Parathyroid adenoma (tissue), 2 donors: ENCODE measurements at regions not wholly inside any gene's neighbourhood (a gene's known extent, or its start where the extent isn't known, plus 50 kb on each side); places are given as distances from the start of the nearest gene placed in this dataset.

Experiments used
- H2AFZ ChIP-seq: fragments of 300-600 bp; sonication (generic); one replicate; pipeline ENCODE4 v1.7.0; 2017; ENCODE audit warnings: antibody characterized with exemption, mild to moderate bottlenecking
- H3K27ac ChIP-seq: fragments of 300-600 bp; sonication (generic); one replicate; pipeline ENCODE4 v1.7.0; 2017
- H3K27me3 ChIP-seq: fragments of 300-600 bp; sonication (generic); one replicate; pipeline ENCODE4 v1.7.0; 2017; ENCODE audit warnings: low read length; ENCODE audit not compliant: control insufficient read depth, insufficient read depth
- H3K36me3 ChIP-seq: fragments of 300-600 bp; sonication (generic); one replicate; pipeline ENCODE4 v1.7.0; 2017; ENCODE audit warnings: low read length; ENCODE audit not compliant: control insufficient read depth, insufficient read depth
- H3K4me1 ChIP-seq: fragments of 300-600 bp; sonication (generic); one replicate; pipeline ENCODE4 v1.7.0; 2017; ENCODE audit warnings: control low read depth
- H3K4me2 ChIP-seq: fragments of 300-600 bp; sonication (generic); one replicate; pipeline ENCODE4 v1.7.0; 2017; ENCODE audit warnings: low read length
- H3K4me3 ChIP-seq: fragments of 300-600 bp; sonication (generic); one replicate; pipeline ENCODE4 v1.7.0; 2017; ENCODE audit warnings: low read depth, low read length
- H3K79me2 ChIP-seq: fragments of 300-600 bp; sonication (generic); one replicate; pipeline ENCODE4 v1.7.0; 2017; ENCODE audit warnings: control low read depth
- H3K9ac ChIP-seq: fragments of 300-600 bp; sonication (generic); one replicate; pipeline ENCODE4 v1.7.0; 2017; ENCODE audit warnings: mild to moderate bottlenecking
- H3K9me3 ChIP-seq: fragments of 300-600 bp; sonication (generic); one replicate; pipeline ENCODE4 v1.7.0; 2017; ENCODE audit warnings: low read length; ENCODE audit not compliant: control insufficient read depth
- CTCF ChIP-seq: fragments of 300-600 bp; sonication (generic); IDR thresholded peaks from one replicate; pipeline ENCODE4 v1.7.0; 2017; ENCODE audit warnings: antibody characterized with exemption, mild to moderate bottlenecking
- donor health status: primary hyperparathyroidism.

- H3K4me1 ChIP-seq: no peaks in the 10 kb centered on the region
- TF ChIP-seq CTCF: no peak
- H3K27ac ChIP-seq: no peak overlapping the region
- no peak overlapping the region for H3K4me2 ChIP-seq
- no peaks in the 10 kb centered on the region for H3K9me3 ChIP-seq
- no peaks in the 10 kb centered on the region for H3K27me3 ChIP-seq
- H3K9ac ChIP-seq: no peak overlapping the region
- no peaks in the 10 kb centered on the region for H3K36me3 ChIP-seq
- no peak overlapping the region for H2AFZ ChIP-seq
- no peak overlapping the region for H3K4me3 ChIP-seq
- H3K79me2 ChIP-seq: no peaks in the 10 kb centered on the region
These were observed 267.9 kb upstream of the SEMA6A start for GRCh38 chr5:116842514-116842961.

DNA sequence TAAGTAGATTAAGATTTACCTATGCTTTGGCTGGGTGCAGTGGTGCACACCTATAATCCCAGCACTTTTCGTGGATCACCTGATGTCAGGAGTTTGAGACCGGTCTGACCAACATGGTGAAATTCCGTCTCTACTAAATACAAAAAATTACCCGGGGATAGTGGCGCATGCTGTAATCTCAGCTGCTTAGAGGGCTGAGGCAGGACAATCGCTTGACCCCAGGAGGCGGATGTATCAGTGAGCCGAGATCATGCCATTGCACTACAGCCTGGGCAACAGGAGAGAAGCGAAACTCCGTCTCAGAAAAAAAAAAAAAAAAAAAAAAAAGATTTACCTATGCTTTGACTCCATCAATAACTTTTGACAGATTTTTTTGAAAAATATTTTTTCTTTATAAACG lies 267.1 kb upstream of the SEMA6A start:
- no peak for TF ChIP-seq CTCF
- no peaks in the 10 kb centered on the region for H3K79me2 ChIP-seq
- H3K27me3 ChIP-seq: no peaks in the 10 kb centered on the region
- no peaks in the 10 kb centered on the region for H3K4me1 ChIP-seq
- no peak overlapping the region for H2AFZ ChIP-seq
- no peak overlapping the region for H3K4me2 ChIP-seq
- no peak overlapping the region for H3K4me3 ChIP-seq
- no peaks in the 10 kb centered on the region for H3K36me3 ChIP-seq
- H3K27ac ChIP-seq: no peak overlapping the region
- H3K9ac ChIP-seq: no peak overlapping the region
- H3K9me3 ChIP-seq: no peaks in the 10 kb centered on the region

GRCh38 chr5:116838011-116838536 lies 263.5 kb upstream of the SEMA6A start:
- H3K4me1 ChIP-seq: no peaks in the 10 kb centered on the region
- H3K9me3 ChIP-seq: no peaks in the 10 kb centered on the region
- no peak overlapping the region for H3K27ac ChIP-seq
- no peaks in the 10 kb centered on the region for H3K79me2 ChIP-seq
- H3K4me3 ChIP-seq: no peak overlapping the region
- no peaks in the 10 kb centered on the region for H3K27me3 ChIP-seq
- no peak overlapping the region for H3K4me2 ChIP-seq
- no peak overlapping the region for H3K9ac ChIP-seq
- H2AFZ ChIP-seq: no peak overlapping the region
- H3K36me3 ChIP-seq: no peaks in the 10 kb centered on the region
- no peak for TF ChIP-seq CTCF

DNA sequence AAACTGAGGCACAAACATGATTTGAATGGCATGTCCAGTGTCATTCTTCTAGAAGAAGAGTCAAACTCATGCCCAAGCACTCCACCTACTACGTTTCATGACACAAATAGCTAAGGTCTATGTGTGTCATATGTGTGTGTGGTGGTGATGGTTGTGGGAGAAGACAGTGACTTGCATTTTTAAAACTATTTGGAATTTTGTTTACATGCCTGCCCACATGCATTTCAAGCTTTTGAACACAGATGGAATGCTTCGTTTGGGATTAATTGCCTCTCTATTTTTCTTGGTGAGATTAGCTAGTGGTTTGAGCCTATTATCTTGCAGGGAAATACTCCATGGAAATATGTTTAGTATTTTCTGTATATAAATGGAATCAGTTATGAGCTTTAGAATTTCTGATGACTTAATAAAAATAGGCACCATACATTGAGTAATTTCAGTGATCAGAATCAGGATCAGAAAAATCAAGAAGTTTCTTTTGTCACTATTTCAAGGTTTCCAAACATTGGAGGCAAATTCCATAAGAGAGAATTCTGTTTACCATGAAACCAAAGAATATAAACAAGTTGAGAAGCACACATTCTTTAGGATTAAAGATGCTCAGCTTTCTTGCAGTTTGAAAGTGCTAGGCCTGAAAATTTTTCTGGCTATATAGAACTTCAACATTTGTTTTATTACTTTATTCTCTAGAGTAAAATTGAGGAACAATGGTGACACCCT lies 260.3 kb upstream of the SEMA6A start:
- no peaks in the 10 kb centered on the region for H3K79me2 ChIP-seq
- H3K4me3 ChIP-seq: no peak overlapping the region
- H3K9ac ChIP-seq: no peak overlapping the region
- no peaks in the 10 kb centered on the region for H3K9me3 ChIP-seq
- H3K27me3 ChIP-seq: no peaks in the 10 kb centered on the region
- H3K36me3 ChIP-seq: no peaks in the 10 kb centered on the region
- H3K4me2 ChIP-seq: no peak overlapping the region
- H3K27ac ChIP-seq: no peak overlapping the region
- no peak overlapping the region for H2AFZ ChIP-seq
- no peaks in the 10 kb centered on the region for H3K4me1 ChIP-seq
- TF ChIP-seq CTCF: no peak

DNA sequence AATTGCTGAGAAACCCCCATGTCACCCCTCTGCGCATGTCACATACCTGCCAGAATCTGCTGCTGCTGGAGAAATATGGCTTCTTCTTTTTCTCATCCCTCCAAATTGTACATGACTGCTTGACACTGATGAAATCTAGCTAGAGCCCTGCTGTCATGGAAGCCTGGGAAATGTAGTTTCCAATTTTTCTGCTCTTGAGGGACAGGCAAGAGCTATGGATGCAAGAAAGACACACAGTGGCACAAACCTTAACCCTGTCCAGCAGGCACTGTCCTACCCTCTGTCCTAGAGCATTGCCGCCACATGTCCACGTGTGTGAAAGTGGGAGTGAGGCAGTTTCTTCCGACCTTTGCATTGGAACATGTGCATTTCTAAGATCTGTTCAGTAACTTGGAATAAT lies 255.5 kb upstream of the SEMA6A start:
- H3K27ac ChIP-seq: no peak overlapping the region
- H3K27me3 ChIP-seq: no peaks in the 10 kb centered on the region
- H2AFZ ChIP-seq: no peak overlapping the region
- no peaks in the 10 kb centered on the region for H3K79me2 ChIP-seq
- H3K36me3 ChIP-seq: no peaks in the 10 kb centered on the region
- H3K4me1 ChIP-seq: no peaks in the 10 kb centered on the region
- H3K4me3 ChIP-seq: no peak overlapping the region
- no peak overlapping the region for H3K9ac ChIP-seq
- no peak overlapping the region for H3K4me2 ChIP-seq
- TF ChIP-seq CTCF: no peak
- no peaks in the 10 kb centered on the region for H3K9me3 ChIP-seq
